Astrocyte (in vitro differentiated cells and primary cell): ENCODE measurements at regions not wholly inside any gene's neighbourhood (a gene's known extent, or its start where the extent isn't known, plus 50 kb on each side); places are given as distances from the start of the nearest gene placed in this dataset.

Experiments used
- CTCF ChIP-seq: IDR thresholded peaks from 2 replicates; pipeline ENCODE4 v1.5.1; 2011; ENCODE audit warnings: low read depth, mild to moderate bottlenecking, inconsistent platforms, low read length, moderate library complexity; ENCODE audit not compliant: insufficient read depth
- EZH2 ChIP-seq: IDR thresholded peaks from 2 replicates; pipeline ENCODE4 v1.6.1; 2012; ENCODE audit warnings: mild to moderate bottlenecking, low read length, inconsistent platforms; ENCODE audit not compliant: insufficient read depth

GRCh38 chr5:125338440-125339174 is 592.2 kb upstream of the ZNF608 start:
- no peak for TF ChIP-seq CTCF
- TF ChIP-seq EZH2: no peak
